GM21737 (cell line): ENCODE measurements at regions not wholly inside any gene's neighbourhood (a gene's known extent, or its start where the extent isn't known, plus 50 kb on each side); places are given as distances from the start of the nearest gene placed in this dataset.

Experiments
- ATAC-seq: cut with Tn5 transposase; IDR thresholded peaks from one replicate; pipeline ENCODE4 v1.9.1; 2021; ENCODE audit warnings: mild to moderate bottlenecking, moderate library complexity; ENCODE audit not compliant: unreplicated experiment

DNA sequence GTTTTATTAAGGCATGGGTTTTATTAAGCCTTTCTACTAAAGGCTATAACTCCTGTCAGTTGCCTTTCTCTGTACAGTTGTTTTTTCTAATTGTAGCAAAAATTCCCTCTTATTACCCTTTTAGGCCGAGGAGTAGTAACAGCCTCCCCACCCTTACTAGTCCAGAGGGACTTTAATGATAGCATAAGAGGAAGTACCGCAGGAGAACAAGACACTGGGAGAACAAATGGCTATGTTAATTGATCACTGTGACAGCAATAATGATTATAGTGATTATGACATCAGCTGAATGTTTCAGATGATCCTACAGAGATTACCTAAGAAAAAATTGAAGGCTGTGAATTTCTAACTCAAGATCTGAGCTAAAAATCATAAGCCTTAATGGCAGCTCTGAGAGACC is 383.0 kb upstream of the PTBP2 start:
- no peak for ATAC-seq

DNA sequence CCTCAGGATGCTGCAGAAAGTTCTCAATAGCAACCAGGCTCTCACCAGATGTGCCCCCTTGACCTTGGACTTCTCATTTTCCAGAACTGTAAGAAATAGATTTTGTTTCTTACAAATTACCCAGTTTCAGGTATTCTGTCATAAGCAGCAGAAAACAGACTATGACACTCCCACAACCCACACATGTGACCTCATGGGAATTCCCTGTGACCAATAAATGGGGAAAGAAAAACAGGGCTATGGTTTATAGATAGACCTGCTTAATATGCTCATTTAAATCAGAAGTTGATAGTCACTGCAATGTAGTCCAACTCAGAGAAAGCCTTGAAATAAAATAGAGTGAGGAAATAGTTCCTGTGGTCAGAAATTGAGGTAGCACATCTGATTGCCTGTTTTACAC is 380.9 kb upstream of the PTBP2 start:
- ATAC-seq = no peak

GRCh38 chr1:96346719-96347118 is 374.9 kb upstream of the PTBP2 start:
- ATAC-seq = no peak

DNA sequence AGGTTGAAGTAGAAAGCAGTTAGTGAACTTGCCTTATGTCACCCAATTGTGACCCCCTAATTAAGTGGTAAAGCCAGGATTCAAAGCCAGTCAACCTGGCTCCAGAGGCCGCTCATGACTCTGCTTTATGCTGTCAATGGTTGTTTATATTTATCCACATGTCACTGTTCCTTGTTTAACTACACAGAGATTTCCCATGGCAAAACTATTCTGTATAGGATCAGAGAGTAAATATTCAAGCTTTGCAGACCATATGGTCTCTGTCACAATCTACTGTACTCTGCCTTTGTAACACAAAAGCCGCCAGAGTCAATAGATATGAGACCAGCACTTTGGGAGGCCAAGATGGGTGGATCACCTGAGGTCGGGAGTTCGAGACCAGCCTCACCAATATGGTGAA is 371.7 kb upstream of the PTBP2 start:
- no peak for ATAC-seq

- no peak for ATAC-seq
Observed at GRCh38 chr1:96352733-96353132, 368.9 kb upstream of the PTBP2 start.

GRCh38 chr1:96355521-96355920 is 366.1 kb upstream of the PTBP2 start:
- ATAC-seq = no peak

GRCh38 chr1:96355961-96356360 is 365.6 kb upstream of the PTBP2 start:
- no peak for ATAC-seq

DNA sequence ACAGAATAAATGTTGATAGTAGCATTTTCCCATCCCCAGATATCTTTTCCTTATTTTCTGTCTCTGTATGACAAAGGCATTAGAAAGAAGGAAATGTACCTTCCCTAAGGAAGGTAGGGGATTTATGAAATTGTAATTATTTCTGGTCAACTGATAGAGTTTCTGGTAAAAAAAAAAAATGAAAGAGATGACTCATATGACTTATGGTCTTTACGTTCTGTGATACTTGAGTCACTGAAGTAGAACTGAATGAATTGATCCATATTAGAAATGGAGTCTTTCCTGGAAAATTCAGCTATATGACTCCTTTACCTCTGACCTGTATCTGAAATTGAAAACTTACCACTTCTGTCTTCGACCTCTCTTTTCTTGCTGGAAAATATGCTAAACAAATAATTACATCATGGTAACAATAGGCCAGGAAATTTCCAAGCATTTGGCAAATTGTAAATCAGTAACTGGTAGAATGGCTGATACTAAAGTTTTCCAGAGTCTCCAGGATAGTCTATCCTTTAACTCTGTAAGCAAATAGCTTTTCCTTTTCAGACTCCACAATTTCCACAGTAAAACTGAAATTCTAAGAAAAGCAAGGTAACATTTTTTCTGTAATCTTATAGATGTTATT is 364.3 kb upstream of the PTBP2 start:
- ATAC-seq = no peak

DNA sequence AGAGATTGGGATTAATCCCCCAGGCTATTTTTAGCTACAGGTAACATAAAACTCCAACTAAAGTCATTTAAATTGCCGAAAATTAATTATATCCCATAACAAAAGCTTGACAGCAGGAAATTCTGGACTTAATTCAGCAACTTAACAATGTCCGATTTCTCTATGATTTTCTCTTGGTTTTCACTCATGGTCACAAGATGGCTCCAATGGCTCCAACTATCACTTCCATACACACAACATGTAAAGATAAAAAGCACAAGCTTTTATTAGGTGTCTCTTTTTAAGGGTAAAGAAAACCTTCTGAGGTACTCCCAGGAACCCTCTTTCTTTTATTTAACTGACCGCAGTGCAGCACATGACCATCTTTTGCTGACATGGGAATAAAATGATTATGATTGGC is 363.5 kb upstream of the PTBP2 start:
- no peak for ATAC-seq

GRCh38 chr1:96360036-96360795 is 361.4 kb upstream of the PTBP2 start:
- no peak for ATAC-seq

DNA sequence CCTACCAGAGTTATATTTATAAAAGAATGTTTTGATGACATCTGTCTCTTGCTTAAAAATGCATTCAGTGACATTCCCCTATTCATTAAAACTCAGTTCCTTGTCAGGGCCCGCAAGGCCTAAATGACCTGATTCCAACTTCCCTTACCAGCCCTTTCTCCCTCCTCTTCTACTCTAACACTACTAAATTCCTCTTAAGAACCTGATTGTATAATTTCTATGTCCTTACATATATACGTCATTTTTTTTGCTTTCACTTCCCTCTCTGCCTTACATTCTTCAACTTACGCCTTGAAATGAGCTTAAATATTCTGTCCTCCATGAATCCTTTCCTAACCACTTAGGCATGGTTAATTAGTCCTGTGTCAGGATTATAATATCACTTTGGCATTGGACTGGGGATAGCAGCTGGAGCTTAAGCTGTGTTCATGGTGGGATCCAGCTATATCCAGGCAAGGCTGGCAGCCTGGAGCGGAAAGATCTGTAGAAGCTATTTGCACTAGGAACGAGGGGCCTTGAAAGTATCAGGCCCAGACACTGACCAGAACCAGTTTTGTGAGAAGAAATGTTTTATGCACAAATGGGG is 360.2 kb upstream of the PTBP2 start:
- ATAC-seq = no peak

DNA sequence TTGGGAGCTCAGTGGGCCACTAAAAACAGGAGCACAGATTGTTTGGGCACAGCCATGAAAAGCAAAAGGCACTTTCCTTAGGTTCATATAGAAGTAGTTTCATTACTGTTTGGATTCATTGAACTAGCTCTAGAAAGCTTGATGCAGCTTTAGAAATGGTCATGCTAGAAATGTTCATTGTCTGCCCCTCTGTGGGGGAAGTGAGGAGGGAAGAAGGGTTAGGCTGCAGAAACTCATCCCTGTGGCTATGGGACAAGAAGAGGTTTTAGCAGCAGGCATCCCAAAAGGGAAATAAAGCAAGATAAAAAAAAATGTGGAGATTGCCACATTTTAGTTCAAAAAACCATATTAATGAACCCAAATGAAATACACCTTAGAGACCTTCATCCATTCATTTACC is 359.6 kb upstream of the PTBP2 start:
- ATAC-seq = no peak

DNA sequence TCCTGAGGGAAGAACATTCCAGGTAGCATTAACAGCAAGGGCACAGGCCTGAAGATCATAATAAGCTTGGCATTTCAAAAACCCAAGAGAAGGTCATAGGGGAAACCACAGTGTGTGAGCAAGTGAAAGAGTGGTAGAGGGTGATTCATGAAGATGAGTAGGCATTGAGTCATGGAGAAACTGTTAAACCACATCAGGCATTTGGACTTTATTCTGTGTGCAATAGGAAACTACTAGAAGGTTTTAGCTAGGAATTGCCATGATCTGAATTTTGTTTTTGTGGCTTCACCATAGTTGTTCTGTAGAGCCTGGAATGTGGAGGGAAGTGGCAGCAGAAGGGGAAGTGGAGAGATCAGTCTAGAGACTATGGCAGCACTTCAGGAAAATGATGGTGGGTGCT is 359.0 kb upstream of the PTBP2 start:
- no peak for ATAC-seq

- ATAC-seq = no peak
Observed at GRCh38 chr1:96363826-96364225, 357.8 kb upstream of the PTBP2 start.

GRCh38 chr1:96364576-96364975 is 357.0 kb upstream of the PTBP2 start:
- no peak for ATAC-seq

DNA sequence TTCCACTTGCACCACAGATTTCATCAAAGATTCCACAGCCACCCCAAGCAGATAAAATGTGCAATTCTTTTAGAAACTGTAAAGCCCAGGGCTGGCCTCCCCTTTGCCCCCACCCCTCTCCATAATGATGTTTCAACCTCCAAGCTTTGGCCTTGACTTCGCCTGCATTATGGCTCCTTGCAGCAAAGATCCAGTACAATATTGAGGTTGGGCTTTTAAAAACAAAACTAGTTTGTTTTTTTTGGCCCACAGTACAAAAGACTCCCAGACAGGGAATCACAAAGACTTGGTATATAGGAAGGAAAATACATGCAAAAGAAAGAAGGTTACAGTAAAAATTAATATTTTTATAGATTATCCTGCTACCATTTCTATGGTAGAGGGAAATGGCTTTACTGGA is 356.5 kb upstream of the PTBP2 start:
- ATAC-seq = no peak

GRCh38 chr1:96365596-96366390 is 355.8 kb upstream of the PTBP2 start:
- no peak for ATAC-seq

DNA sequence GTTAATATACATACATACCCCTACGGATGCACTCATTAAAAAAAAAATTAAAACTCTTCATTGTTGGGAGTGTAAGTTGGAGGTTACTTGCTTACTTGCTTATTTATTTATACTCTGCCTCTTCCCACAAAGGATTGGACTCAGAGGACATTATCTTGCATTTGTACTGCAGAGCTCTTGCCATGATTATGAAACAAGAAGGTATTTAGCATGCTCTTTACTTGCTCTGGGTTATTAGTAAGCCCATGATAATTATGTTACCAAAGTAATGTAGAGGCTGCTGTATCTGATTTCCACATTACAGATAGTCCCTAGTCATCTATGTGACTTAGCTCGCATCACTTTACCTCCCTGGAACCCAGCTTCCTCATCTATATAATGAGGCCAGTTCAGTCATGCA is 355.1 kb upstream of the PTBP2 start:
- ATAC-seq = no peak

DNA sequence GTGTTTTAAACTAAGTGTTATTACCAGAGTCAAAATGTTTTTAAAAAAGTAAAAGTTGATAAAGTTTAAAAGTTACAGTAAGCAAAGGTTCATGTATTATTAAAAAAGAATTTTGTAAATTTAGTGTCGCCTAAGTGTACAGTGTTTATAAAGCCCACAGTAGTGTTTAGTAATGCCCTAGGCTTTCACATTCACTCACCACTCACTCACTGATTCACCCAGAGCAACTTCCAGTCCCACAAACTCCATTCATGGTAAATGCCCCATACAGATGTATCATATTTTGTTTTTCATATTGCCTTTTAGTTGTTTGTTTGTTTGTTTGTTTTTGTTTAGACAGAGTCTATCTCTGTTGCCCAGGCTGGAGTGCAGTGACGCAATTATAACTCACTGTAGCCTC is 353.8 kb upstream of the PTBP2 start:
- no peak for ATAC-seq

DNA sequence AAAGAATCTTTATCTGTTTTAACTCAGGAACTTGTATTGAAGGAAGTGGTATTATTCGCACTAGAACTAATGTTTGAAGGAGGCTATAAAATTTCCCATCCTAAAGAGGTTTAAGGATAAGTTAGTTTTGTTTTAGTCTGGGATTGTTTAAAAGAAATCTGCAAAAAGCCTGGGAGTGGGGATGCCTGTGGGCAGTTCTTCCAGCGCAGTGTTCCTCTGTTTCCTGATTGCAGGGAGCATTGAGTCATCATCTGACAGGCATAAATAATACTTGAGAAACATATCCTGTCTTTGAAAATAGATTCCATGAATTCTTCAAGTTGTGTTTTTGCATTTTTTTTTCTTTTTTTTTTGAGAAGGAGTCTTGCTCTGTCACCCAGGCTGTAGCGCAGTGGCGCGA is 350.8 kb upstream of the PTBP2 start:
- ATAC-seq = no peak

DNA sequence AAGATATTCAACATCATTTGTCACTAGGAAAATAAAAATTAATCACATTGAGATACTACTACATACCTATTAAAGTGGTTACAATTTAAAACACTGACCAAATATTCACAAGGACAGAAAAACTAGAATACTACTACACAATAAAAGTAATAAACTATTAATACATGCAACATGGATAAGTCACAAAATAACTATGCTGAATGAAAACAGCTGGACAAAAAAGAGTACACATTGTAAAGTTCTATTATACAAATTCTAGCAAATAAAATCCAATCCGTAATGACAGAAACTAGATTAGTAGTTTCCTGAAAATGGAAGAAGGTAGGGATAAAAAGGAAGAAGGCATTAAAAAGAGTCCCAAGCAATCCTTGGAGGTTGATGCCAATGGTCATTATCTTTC is 348.7 kb upstream of the PTBP2 start:
- ATAC-seq = no peak
